NCI-H2081 treated with DMSO at 0.1 percent for 48 hours (cell line): ENCODE measurements at regions not wholly inside any gene's neighbourhood (a gene's known extent, or its start where the extent isn't known, plus 50 kb on each side); places are given as distances from the start of the nearest gene placed in this dataset.
"Not testable (repeated sequence)": the region's sequence is repeated elsewhere in the genome, so short reads cannot be mapped to it uniquely, and the experiment has no call there.

Experiments
- DNase-seq: peaks from one replicate; lab custom pipeline; 2025; lab: John Stamatoyannopoulos, UW

DNA sequence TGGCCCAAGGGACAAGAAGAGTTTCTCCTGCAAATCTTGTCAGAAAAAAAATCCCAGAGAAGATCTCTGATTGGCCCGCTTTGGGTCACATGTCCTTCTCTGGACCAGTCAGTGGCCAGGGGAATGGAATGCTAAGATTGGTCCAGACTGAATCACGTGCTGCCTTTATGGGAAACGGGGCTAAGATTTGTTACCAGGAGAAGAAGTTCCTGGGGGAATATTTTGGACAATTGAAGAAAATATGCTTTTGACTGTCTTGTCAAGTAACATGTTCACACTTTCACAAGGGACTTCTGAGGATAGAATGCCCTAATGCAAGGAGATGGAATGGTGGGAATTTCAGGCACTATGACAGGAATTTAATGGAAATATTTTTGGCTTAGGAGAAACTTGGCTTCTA lies 74.1 kb upstream of the SH3PXD2B start:
- no peak for DNase-seq

DNA sequence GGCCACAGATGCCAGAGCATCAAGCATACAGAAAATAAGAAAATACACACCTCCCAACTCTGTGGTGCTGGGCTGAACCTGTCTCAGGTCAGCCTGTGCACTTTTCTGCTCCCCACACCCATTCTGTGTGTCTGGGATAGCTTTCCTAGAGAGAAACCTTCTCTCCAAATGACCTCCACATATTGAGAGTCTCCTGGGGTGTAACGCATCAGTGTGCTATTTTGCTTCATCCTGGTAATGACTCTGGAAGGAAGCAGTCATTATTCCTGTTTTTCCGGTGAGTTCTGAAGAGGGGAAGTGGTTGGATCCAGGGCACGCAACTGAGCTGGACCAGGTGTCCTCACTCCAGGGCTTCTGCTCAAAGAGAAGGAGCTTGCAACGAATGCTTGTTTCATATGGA lies 73.2 kb upstream of the SH3PXD2B start:
- no peak for DNase-seq

GRCh38 chr5:172525996-172526360 lies 71.7 kb upstream of the SH3PXD2B start:
- DNase-seq = no peak

DNA sequence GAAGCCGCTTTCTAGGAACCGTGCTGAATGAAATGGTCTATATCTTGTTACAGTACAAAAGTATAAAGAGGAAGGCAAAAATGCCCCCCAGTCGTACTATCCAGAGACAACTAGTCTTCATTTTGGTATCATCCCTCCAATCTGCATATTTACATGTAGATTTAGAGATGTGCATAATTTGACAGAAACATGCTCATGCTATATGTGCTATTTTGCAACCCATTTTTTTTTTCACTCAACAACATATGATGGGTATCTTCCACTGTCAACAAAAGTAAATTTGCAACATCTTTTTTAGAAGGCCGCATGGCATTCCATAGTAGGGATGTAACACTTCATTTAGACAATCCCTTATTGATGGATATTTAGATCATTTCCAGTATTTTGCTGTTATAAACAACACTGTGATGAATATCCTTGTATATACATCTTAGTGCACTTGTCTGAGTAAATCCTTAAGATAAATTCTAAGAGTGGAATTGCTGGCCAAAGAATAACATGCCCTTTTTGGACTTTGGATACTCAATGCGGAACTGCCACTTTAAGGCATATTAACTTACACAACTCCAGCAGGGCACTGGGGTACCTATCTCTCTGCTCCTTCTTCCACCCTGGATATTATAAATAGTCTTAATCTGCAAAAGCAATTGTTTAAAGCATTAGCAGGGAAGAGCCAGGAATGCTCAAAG lies 71.1 kb upstream of the SH3PXD2B start:
- DNase-seq = no peak

- no peak for DNase-seq
Measured at GRCh38 chr5:172524573-172525021, 70.3 kb upstream of the SH3PXD2B start.

- DNase-seq = no peak
Measured at GRCh38 chr5:172523146-172523745, 68.9 kb upstream of the SH3PXD2B start.

- no peak for DNase-seq
Measured at GRCh38 chr5:172521338-172521932, 67.1 kb upstream of the SH3PXD2B start.

DNA sequence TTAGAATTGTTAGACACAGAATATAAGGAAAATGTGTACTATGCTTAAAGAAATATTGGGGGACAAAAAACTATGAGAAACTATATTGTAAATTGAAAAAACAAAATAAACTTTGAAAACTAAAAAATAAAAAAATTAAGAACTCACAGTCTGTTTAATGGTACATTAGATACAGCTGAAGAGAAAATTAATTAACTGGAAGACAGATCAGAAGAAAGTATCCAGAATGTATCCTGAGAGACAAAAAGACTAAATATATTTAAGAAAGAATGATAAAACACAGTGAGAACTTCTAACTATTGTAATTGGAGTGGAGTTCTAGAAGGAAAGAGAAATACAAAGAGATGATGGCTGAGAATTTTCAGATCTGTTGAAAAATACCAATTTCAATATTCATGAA lies 57.6 kb upstream of the SH3PXD2B start:
- DNase-seq = no peak

GRCh38 chr5:172509405-172509781 lies 55.1 kb upstream of the SH3PXD2B start:
- DNase-seq = no peak

DNA sequence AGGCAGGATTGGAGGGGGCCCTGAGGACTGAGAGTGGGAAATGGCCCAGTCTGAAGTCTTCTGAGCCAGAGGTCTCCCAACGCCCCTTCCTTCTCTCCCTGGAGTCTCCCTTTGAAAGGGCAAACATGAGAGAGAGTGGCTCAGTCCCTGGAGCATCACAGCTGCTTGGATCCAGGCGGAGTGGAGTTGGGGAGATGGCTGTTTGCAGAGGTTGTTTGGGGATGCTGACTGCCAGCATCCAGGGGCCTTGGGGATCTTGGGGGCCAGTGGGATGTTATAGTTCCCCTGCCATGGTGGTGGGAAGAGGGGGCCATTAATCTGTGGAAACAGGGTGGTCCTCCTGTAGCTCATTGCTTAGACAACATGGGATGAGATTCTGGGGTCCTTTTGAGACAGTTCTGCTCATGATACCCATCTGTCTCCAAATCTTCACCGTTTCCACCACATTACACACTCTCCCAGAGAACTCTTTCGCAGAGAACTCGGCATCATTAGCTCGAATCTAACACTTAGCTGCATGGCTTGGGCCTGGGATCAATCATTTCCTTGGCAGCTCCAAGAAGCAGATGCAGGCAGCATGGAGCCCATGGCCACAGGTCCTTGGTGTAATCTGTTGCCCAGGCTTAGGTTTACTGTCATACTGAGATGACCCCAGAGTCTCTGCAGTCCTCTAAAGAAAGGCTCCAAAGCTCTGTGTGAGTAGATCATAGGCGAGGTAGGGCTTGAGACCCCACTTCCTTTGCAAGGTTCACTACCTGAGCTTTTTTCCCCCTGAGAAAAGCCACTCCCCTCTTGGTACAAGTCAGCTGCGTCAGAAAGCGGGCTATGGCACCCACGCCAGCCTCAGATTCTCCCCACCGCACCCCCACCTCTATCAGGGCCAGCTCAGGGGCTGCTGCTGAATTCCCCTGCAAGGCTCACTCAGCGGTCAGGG lies 54.4 kb upstream of the SH3PXD2B start:
- DNase-seq = no peak

DNA sequence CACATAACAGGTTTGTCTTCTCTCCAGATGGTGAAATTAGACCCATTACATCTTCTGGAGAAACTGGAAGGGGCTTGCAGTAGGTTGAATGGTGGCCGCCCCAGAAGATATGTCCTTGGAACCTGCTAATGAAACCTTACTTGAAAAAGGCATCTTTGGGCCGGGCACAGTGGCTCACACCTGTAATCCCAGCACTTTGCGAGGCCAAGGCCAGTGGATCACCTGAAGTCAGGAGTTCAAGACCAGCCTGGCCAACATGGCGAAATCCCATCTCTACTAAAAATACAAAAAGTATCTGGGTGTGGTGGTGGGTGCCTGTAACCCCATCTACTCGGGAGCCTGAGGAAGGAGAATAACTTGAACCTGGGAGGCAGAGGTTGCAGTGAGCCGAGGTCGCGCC lies 53.2 kb upstream of the SH3PXD2B start:
- not testable (repeated sequence) for DNase-seq

- DNase-seq = no peak
Measured at GRCh38 chr5:172506921-172507320, 52.6 kb upstream of the SH3PXD2B start.

DNA sequence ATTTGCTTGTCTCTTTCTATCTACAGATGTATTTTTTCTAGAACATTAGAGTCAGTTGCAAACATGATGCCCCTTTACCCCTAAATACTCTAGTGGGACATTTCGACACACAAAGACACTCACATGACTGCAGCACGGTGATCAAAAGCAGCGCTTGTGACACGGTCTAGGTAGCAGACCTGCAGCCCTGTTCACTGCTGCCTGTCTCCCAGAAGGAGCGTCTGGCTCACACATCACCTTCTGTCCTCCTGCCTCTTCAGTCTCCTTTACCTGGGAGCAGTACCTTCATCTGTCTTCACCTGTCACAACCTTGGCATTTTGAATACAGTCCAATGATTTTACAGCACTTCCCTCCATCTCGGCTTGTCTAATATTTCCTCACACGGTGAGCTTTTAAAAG lies 51.9 kb upstream of the SH3PXD2B start:
- DNase-seq = no peak

GRCh38 chr5:172505845-172506244 lies 51.5 kb upstream of the SH3PXD2B start:
- no peak for DNase-seq

GRCh38 chr5:172505403-172505759 lies 51.1 kb upstream of the SH3PXD2B start:
- no peak for DNase-seq

DNA sequence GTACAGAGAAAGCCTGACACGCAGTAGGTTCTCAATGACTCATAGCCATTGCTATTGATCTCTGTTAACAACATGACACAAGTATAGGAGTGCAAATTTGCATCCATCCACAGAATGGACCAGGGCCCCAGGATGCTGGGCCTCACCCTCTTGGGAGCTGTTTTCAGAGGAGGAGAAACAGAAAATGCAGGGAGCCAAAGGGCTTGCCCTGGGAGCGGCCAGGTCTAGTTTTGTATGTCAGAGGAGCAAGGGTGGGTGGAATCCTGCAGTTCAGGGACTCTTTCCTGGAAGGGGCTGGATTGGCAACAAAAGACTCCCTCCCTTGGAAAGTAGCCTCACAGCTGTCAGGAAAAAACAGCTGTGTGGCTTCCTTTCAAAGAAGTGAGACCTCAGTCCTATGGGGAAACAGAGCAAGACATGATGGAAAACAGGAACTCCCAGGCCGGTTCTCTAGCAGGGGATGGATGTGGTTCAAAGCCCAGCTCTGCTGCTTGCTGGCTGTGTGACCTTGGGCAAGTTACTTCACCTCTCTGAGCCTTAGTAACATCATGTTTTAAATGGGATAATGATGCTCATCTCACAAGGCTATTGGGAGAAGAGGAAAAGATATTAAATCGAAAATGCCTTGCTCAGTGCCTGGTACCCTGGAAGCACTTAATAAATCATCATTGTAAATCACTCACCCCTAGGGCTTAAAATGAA lies 50.5 kb upstream of the SH3PXD2B start:
- DNase-seq = no peak

- no peak for DNase-seq
Measured at GRCh38 chr5:172503925-172504700, 49.8 kb upstream of the SH3PXD2B start.
